ENCODE measurements at regions not wholly inside any gene's neighbourhood (a gene's known extent, or its start where the extent isn't known, plus 50 kb on each side); places are given as distances from the start of the nearest gene placed in this dataset.

- BruUV-seq (replicated peaks), result no TSS peak
- intact Hi-C loops (cut with micrococcal nuclease), result no loop called here
- H4K20me1 ChIP-seq (ENCODE audit: insufficient read depth), result no peaks in the 10 kb centered on the region
- H3K36me3 ChIP-seq (ENCODE audit: control insufficient read depth in 1 of 2, insufficient read depth in 2 of 2, low read length in 2 of 2), result no peaks in the 10 kb centered on the region
- no peak for DNase-seq (ENCODE audit: low read depth, low spot score)
- ChIA-PET CTCF (no interaction called here), POLR2A (no interaction called here), RAD21 (ENCODE audit: low non-redundant PET in 1 of 2, low total read pairs in 2 of 2, uncharacterized antibody in 2 of 2, unreplicated experiment in 2 of 2) (no interaction called here)
- TF ChIP-seq EGR1 (IDR thresholded peaks at IDR 0.05; ENCODE audit: low read depth), result no peak
- no peak for TF ChIP-seq ZBTB33 (IDR thresholded peaks at IDR 0.05; ENCODE audit: extremely low read depth, insufficient replicate concordance, low read length)
- no peak for TF ChIP-seq CEBPB (IDR thresholded peaks at IDR 0.05; ENCODE audit: low read depth)
- no peak for TF ChIP-seq SIN3A (IDR thresholded peaks at IDR 0.05; ENCODE audit: low read depth)
- no peak for TF ChIP-seq TCF7L2 (IDR thresholded peaks at IDR 0.05; ENCODE audit: borderline replicate concordance, extremely low read depth, insufficient read depth, insufficient read length)
- TF ChIP-seq RAD21 (IDR thresholded peaks at IDR 0.05; ENCODE audit: low read depth), result no peak
- TF ChIP-seq YY1 (IDR thresholded peaks at IDR 0.05; ENCODE audit: extremely low read depth, insufficient replicate concordance, low read depth, low read length), result no peak
- TF ChIP-seq EZH2 (IDR thresholded peaks at IDR 0.05), result no peak
- no peak for TF ChIP-seq CTCF (IDR thresholded peaks at IDR 0.05 in 2 of 3, conservative IDR thresholded peaks at IDR 0.05 in 1 of 3; ENCODE audit: borderline replicate concordance in 1 of 3, insufficient read depth in 1 of 3, low read depth in 2 of 3, low read length in 2 of 3)
- no peak overlapping the region for H3K9ac ChIP-seq (ENCODE audit: low read length)
- H3K4me1 ChIP-seq (ENCODE audit: control insufficient read depth in 1 of 2, insufficient read depth in 2 of 2, low read length in 2 of 2), result no peaks in the 10 kb centered on the region
- peaks cover 36% of the 10 kb centered on the region for H3K27me3 ChIP-seq (ENCODE audit: insufficient read depth, low read length)
- H3K9me3 ChIP-seq (ENCODE audit: control insufficient read depth in 1 of 2, insufficient read depth in 1 of 2, low read depth in 1 of 2, low read length in 2 of 2), result no peaks in the 10 kb centered on the region
- no peak overlapping the region for H3K4me3 ChIP-seq (replicated peaks in 1 of 2; ENCODE audit: low read depth in 1 of 2, low read length in 2 of 2)
- no peak for ATAC-seq
- no peak overlapping the region for H3K4me2 ChIP-seq (ENCODE audit: low read length)
- H3K79me2 ChIP-seq (ENCODE audit: insufficient read depth, low read length), result no peaks in the 10 kb centered on the region
- H2AFZ ChIP-seq (ENCODE audit: low read depth, low read length, poor library complexity, severe bottlenecking), result no peak overlapping the region
- no peaks in the 10 kb centered on the region for H3K9me2 ChIP-seq (ENCODE audit: insufficient read depth)
- H3K27ac ChIP-seq (ENCODE audit: low read depth, low read length), result no peak overlapping the region
Measured at GRCh38 chr9:75213765-75214164, 125.5 kb downstream of the OSTF1 start.
